OCI-LY7 (cell line): ENCODE measurements at regions not wholly inside any gene's neighbourhood (a gene's known extent, or its start where the extent isn't known, plus 50 kb on each side); places are given as distances from the start of the nearest gene placed in this dataset.

ENCODE experiments used
- BruUV-seq: library from RNA; stranded (reverse); fragments of 400-500 nt; replicated peaks from 2 replicates; lab custom pipeline; 2021; lab: Mats Ljungman, UMichigan
- CTCF ChIA-PET: fragments of 300-600 bp; sonication (Branson Sonifier 250); formaldehyde crosslinking; loops from one replicate; lab custom pipeline; 2022; ENCODE audit warnings: antibody characterized with exemption; ENCODE audit not compliant: unreplicated experiment; lab: Charles Lee
- POLR2A ChIA-PET: fragments of 300-600 bp; sonication (Branson Sonifier 250); formaldehyde crosslinking; loops from one replicate; lab custom pipeline; 2022; ENCODE audit warnings: antibody characterized with exemption; lab: Charles Lee
- DNase-seq: peaks from one replicate; pipeline ENCODE4 v3.0.0-alpha.2; 2015; ENCODE audit warnings: low spot score
- H2AFZ ChIP-seq: fragments of 200-600 bp; sonication (generic), shearing (Covaris generic); 2 replicates; pipeline ENCODE4 v1.6.1; 2014; ENCODE audit warnings: mild to moderate bottlenecking, antibody characterized with exemption, low read length, moderate library complexity
- H3K27ac ChIP-seq: fragments of 200-600 bp; sonication (generic); 2 replicates; pipeline ENCODE4 v1.5.1; 2014; ENCODE audit warnings: mixed run types, low read depth, mild to moderate bottlenecking, moderate library complexity, low read length, inconsistent platforms; ENCODE audit not compliant: poor library complexity, severe bottlenecking
- H3K36me3 ChIP-seq: fragments of 200-600 bp; sonication (generic); 2 replicates; pipeline ENCODE4 v1.6.1; 2014; ENCODE audit warnings: mild to moderate bottlenecking, antibody characterized with exemption, low read length, moderate library complexity, mixed read lengths; ENCODE audit not compliant: insufficient read depth
- H3K4me1 ChIP-seq: fragments of 200-600 bp; sonication (generic); 2 replicates; pipeline ENCODE4 v1.5.1; 2014; ENCODE audit warnings: mild to moderate bottlenecking, low read length; ENCODE audit not compliant: insufficient read depth, poor library complexity, severe bottlenecking
- H3K4me2 ChIP-seq: fragments of 200-600 bp; sonication (generic); 2 replicates; pipeline ENCODE4 v1.6.1; 2014; ENCODE audit warnings: mild to moderate bottlenecking, low read length
- H3K4me3 ChIP-seq: fragments of 200-600 bp; sonication (generic); 2 replicates; pipeline ENCODE4 v1.5.1; 2014; ENCODE audit warnings: mild to moderate bottlenecking, low read depth, low read length; ENCODE audit not compliant: poor library complexity, severe bottlenecking
- H3K79me2 ChIP-seq: fragments of 200-600 bp; sonication (generic); 2 replicates; pipeline ENCODE4 v1.6.1; 2016; ENCODE audit warnings: low read depth, mild to moderate bottlenecking, low read length, moderate library complexity, mixed read lengths; ENCODE audit not compliant: insufficient read depth
- H3K9me2 ChIP-seq: fragments of 200-600 bp; sonication (generic); 2 replicates; pipeline ENCODE4 v1.6.1; 2016; ENCODE audit warnings: mild to moderate bottlenecking, low read length, mixed read lengths; ENCODE audit not compliant: insufficient read depth
- H3K9me3 ChIP-seq: fragments of 200-600 bp; sonication (generic); 2 replicates; pipeline ENCODE4 v1.6.1; 2014; ENCODE audit warnings: mild to moderate bottlenecking, mixed run types, low read length, mixed read lengths
- H4K20me1 ChIP-seq: fragments of 200-600 bp; sonication (generic); 2 replicates; pipeline ENCODE4 v1.6.1; 2014; ENCODE audit warnings: mild to moderate bottlenecking, antibody characterized with exemption, low read length, moderate library complexity, mixed read lengths; ENCODE audit not compliant: insufficient read depth
- CTCF ChIP-seq: fragments of 200-600 bp; sonication (generic); conservative IDR thresholded peaks from 2 replicates; pipeline ENCODE4 v1.5.1; 2014; ENCODE audit warnings: mild to moderate bottlenecking, antibody characterized with exemption, low read length, moderate library complexity, mixed read lengths
- EZH2phosphoT487 ChIP-seq: fragments of 200-600 bp; sonication (generic); IDR thresholded peaks from 2 replicates; pipeline ENCODE4 v1.6.1; 2018; ENCODE audit warnings: low read depth, borderline replicate concordance, mild to moderate bottlenecking, mixed run types, antibody characterized with exemption, low read length, moderate library complexity, mixed read lengths
- intact Hi-C: fragments of 100-400 bp; cut with micrococcal nuclease; formaldehyde crosslinking; loops from one replicate; pipeline ENCODE4 v1.10.0; 2022; ENCODE audit not compliant: unreplicated experiment

GRCh38 chr4:54359919-54360650 is 131.0 kb downstream of the PDGFRA start:
- DNase-seq, result no peak
- intact Hi-C loops, result no loop called here
- Histone ChIP-seq H3K79me2 (no peaks in the 10 kb centered on the region), H3K4me2 (no peak overlapping the region), H3K9me3 (no peaks in the 10 kb centered on the region), H3K27ac (no peak overlapping the region), H3K36me3 (no peaks in the 10 kb centered on the region), H3K4me3 (no peak overlapping the region), H4K20me1 (no peaks in the 10 kb centered on the region), H3K9me2 (no peaks in the 10 kb centered on the region), H2AFZ (no peak overlapping the region), H3K4me1 (no peaks in the 10 kb centered on the region)
- no TSS peak for BruUV-seq
- POLR2A ChIA-PET, result interaction anchor here (0.8 kb wide), 1 partner anchor 10 kb away, joined by 3 read pairs; no protein-coding TSS in a partner anchor
- no peak for TF ChIP-seq CTCF
- TF ChIP-seq EZH2phosphoT487, result no peak
- CTCF ChIA-PET, result no interaction called here

- no TSS peak for BruUV-seq
- Histone ChIP-seq H3K79me2 (no peaks in the 10 kb centered on the region), H3K9me2 (no peaks in the 10 kb centered on the region), H3K27ac (no peak overlapping the region), H3K9me3 (no peaks in the 10 kb centered on the region), H3K4me2 (no peak overlapping the region), H3K36me3 (no peaks in the 10 kb centered on the region), H3K4me3 (no peak overlapping the region), H4K20me1 (no peaks in the 10 kb centered on the region), H3K4me1 (no peaks in the 10 kb centered on the region), H2AFZ (no peak overlapping the region)
- POLR2A ChIA-PET, result interaction anchor here (0.7 kb wide), 1 partner anchor 877 kb away, joined by 3 read pairs; no protein-coding TSS in a partner anchor
- CTCF ChIA-PET, result no interaction called here
- intact Hi-C loops, result no loop called here
- no peak for TF ChIP-seq CTCF
- TF ChIP-seq EZH2phosphoT487, result no peak
- DNase-seq, result no peak
These were observed 133.9 kb downstream of the PDGFRA start for GRCh38 chr4:54363037-54363436.

- CTCF ChIA-PET, result no interaction called here
These were observed 136.6 kb downstream of the PDGFRA start for GRCh38 chr4:54365691-54366090.

More at GRCh38 chr4:54365691-54366090, 136.6 kb downstream of the PDGFRA start:
- POLR2A ChIA-PET, result interaction anchor here (0.6 kb wide), 1 partner anchor 1335 kb away, joined by 3 read pairs; no protein-coding TSS in a partner anchor
- TF ChIP-seq CTCF (no peak), EZH2phosphoT487 (no peak)
- no peak overlapping the region for H3K4me2 ChIP-seq
- H3K79me2 ChIP-seq, result no peaks in the 10 kb centered on the region
- H4K20me1 ChIP-seq, result no peaks in the 10 kb centered on the region
- H3K4me1 ChIP-seq, result no peaks in the 10 kb centered on the region
- no peaks in the 10 kb centered on the region for H3K36me3 ChIP-seq
- H3K9me3 ChIP-seq, result no peaks in the 10 kb centered on the region
- H3K27ac ChIP-seq, result no peak overlapping the region
- DNase-seq, result no peak
- no TSS peak for BruUV-seq
- H2AFZ ChIP-seq, result no peak overlapping the region
- no peak overlapping the region for H3K4me3 ChIP-seq
- H3K9me2 ChIP-seq, result no peaks in the 10 kb centered on the region
- intact Hi-C loops, result no loop called here
